SJCRH30 (cell line): ENCODE measurements at regions not wholly inside any gene's neighbourhood (a gene's known extent, or its start where the extent isn't known, plus 50 kb on each side); places are given as distances from the start of the nearest gene placed in this dataset.

Experiments
- DNase-seq, 2 experiments: peaks; one replicate each; pipeline ENCODE4 v3.0.0-alpha.2; 2015 to 2020
- H3K27ac ChIP-seq: fragments of 250-450 bp; sonication (Bioruptor Pico); 2 replicates; pipeline ENCODE4 v1.5.1; 2020; ENCODE audit warnings: mild to moderate bottlenecking, moderate library complexity
- H3K27me3 ChIP-seq: fragments of 250-450 bp; sonication (Bioruptor Pico); 2 replicates; pipeline ENCODE4 v1.5.1; 2020; ENCODE audit warnings: mild to moderate bottlenecking, moderate library complexity
- H3K36me3 ChIP-seq: fragments of 250-450 bp; sonication (Bioruptor Pico); 2 replicates; pipeline ENCODE4 v1.5.1; 2020; ENCODE audit warnings: mild to moderate bottlenecking, moderate library complexity
- H3K4me1 ChIP-seq: fragments of 250-450 bp; sonication (Bioruptor Pico); 2 replicates; pipeline ENCODE4 v1.5.1; 2020; ENCODE audit warnings: mild to moderate bottlenecking, moderate library complexity
- H3K4me3 ChIP-seq: fragments of 250-450 bp; sonication (Bioruptor Pico); 2 replicates; pipeline ENCODE4 v1.5.1; 2020; ENCODE audit warnings: mild to moderate bottlenecking, moderate library complexity
- H3K9me3 ChIP-seq: fragments of 250-450 bp; sonication (Bioruptor Pico); replicated peaks from 2 replicates; pipeline ENCODE4 v1.5.1; 2020; ENCODE audit warnings: mild to moderate bottlenecking, moderate library complexity

DNA sequence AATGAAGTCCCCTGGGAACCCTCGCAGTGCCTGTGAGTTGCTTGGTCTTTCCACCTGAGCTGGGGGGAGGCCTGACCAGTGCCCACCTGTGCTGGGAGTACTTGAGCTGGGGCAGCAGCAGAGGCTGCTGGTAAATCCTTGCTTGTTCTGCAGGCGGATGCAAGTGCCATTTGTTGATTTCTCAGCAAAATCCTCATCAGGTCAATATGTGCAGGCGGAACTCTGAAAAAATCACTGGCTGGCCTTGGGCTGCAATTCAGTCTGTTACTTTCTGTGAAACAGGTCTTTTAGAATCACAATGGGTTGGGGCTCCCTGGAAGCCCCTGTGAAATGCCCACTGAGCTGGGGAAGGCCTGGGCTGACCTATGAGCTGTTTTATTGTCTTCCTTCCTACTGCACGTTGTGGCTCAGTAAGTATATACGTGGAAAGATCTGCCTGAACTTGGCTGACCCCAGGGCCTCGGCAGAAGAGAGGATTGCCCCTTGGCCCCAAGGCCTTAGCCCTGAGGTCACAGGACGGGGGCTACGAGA lies 182.0 kb upstream of the RGMA start:
- Histone ChIP-seq H3K9me3 (no peaks in the 10 kb centered on the region), H3K4me3 (no peak overlapping the region), H3K36me3 (no peaks in the 10 kb centered on the region), H3K4me1 (peaks cover 14% of the 10 kb centered on the region), H3K27ac (no peak overlapping the region), H3K27me3 (no peaks in the 10 kb centered on the region)
- no peak for DNase-seq

DNA sequence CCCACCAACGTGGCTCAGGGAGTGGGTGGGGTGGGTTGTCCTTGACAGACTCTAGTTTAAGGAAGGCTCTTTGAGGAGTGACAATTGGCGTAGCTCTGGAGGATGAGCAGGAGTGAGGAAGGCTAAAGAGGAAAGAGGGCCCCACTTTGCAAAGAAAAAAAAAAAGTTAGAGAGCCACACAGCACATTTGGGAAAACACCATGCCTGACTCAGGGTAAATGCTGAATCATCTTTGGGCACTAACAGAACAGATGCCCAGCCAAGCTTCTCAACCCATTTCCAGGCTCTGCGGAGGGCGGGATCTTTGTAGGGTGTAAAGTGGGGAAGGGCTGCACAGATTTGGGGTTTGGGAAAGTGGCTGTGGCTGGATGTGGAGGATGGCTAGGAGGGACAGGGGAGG lies 179.1 kb upstream of the RGMA start:
- H3K27me3 ChIP-seq: no peaks in the 10 kb centered on the region
- no peak overlapping the region for H3K27ac ChIP-seq
- no peak overlapping the region for H3K4me3 ChIP-seq
- peaks cover 12% of the 10 kb centered on the region; the same call in 1 of the 2 replicates for H3K9me3 ChIP-seq
- H3K4me1 ChIP-seq: peaks cover 28% of the 10 kb centered on the region
- DNase-seq: no peak
- H3K36me3 ChIP-seq: no peaks in the 10 kb centered on the region

DNA sequence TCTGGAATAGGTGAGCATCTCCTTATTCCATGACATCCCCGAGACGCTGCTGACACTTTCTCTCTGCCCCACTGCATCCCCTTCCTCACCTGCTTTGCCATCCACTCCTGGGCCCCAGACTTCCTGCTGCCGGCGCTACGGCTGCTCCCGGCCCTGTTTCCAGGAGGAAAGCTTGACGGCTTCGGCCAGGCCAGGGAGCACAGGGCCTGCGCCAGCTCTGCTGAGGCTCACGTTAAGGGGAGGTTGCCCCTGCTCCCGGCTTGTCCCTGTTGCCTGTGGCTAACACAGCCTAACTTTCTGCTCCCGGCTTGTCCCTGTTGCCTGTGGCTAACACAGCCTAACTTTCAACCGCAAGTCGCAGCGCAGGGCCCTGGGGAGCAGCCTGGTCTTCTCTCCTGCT lies 177.3 kb upstream of the RGMA start:
- Histone ChIP-seq H3K36me3 (no peaks in the 10 kb centered on the region), H3K27me3 (no peaks in the 10 kb centered on the region), H3K4me1 (peaks cover 41% of the 10 kb centered on the region), H3K9me3 (peaks cover 14% of the 10 kb centered on the region; the same call in 1 of the 2 replicates), H3K27ac (peak overlapping the region; percentile 79), H3K4me3 (no peak overlapping the region)
- no peak for DNase-seq

DNA sequence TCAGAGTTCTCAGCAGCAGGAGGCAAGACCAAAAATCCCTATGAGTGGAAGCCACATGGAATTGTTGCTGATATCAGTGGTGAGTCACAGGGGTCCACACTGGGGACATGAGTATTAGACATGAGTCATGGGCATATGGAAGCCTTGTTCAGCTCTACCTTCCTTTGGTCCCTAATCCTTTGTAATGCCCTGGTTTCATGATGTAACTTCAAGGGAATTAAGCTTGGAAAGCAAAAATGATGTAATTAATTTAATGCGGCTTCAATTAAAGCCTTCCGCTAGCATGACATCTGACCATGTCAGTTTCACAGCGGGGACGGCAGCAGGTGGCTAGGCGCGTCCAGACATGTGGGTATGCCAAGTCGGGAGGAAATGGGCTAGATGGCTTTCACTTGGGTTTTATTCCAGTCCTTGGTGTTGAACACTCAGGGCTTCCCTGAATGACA lies 176.1 kb upstream of the RGMA start:
- peaks cover 14% of the 10 kb centered on the region; the same call in 1 of the 2 replicates for H3K9me3 ChIP-seq
- no peaks in the 10 kb centered on the region for H3K36me3 ChIP-seq
- no peak overlapping the region for H3K4me3 ChIP-seq
- H3K4me1 ChIP-seq: peaks cover 41% of the 10 kb centered on the region
- peak; percentile 98 to 99 for DNase-seq
- no peaks in the 10 kb centered on the region for H3K27me3 ChIP-seq
- H3K27ac ChIP-seq: peak overlapping the region; percentile 79

DNA sequence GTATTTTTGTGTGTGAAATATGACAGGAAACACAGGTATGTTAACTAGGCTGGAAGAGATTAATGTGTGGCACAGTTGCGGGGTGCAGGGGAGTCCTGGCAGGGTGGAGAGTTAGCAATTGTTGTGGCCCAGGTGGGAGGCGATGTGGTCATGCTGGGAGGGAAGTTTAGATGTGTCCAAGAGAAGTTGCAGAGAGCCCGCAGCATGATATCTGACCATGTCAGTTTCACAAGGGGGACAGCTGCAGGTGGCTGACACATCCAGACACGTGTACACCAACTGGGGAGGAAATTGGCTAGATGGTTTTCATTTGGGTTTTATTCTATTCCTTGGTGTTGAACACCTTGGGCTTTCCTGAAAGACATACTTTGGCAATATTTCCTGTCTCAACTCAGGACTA lies 172.8 kb upstream of the RGMA start:
- H3K36me3 ChIP-seq: no peaks in the 10 kb centered on the region
- H3K4me1 ChIP-seq: peaks cover 40% of the 10 kb centered on the region
- DNase-seq: peak; percentile 72 to 84
- no peak overlapping the region for H3K4me3 ChIP-seq
- H3K27me3 ChIP-seq: no peaks in the 10 kb centered on the region
- peak overlapping the region; percentile 42 for H3K27ac ChIP-seq
- H3K9me3 ChIP-seq: peaks cover 17% of the 10 kb centered on the region; the same call in 1 of the 2 replicates

DNA sequence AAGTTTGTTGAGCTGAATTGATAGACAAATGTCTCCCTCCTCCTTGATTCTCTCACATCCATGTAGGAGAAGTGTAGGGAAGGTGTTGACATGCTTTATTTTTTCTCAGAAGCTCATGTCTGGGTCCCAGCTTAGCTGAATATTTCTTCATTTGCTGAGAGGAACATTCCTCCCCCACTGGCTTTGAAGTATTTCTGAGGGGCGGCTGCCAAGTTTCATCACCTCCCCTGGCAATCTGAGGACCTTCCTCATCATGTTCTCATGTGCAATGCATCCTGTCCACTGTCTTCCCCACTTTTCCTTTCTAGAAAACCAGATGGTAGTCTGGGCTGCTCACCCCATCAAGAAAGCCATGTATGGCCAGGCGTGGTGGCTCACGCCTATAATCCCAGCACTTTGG lies 168.9 kb upstream of the RGMA start:
- Histone ChIP-seq H3K36me3 (no peaks in the 10 kb centered on the region), H3K27ac (no peak overlapping the region), H3K9me3 (peaks cover 3% of the 10 kb centered on the region; the same call in 1 of the 2 replicates), H3K4me3 (no peak overlapping the region), H3K4me1 (peaks cover 27% of the 10 kb centered on the region), H3K27me3 (no peaks in the 10 kb centered on the region)
- no peak for DNase-seq

DNA sequence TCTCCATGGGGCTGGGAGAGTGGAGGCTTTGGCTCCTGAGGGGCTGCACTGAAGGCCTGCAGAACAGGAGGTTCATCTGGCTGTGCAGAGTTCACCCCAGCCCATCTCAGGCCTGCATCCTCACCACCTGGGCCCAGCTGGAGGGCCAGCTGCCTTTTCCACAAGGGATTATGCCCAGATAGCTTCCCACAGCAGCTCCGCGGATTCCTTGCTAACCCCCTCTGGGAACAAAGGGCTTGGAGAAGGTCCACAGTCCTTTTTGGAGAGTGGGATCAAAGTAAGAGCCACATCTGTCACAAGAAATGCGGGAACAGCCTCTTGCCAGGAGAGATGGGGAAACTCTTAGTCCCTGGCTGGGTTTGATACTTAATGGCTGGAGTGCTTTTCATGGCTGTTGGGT lies 164.7 kb upstream of the RGMA start:
- DNase-seq: peak; percentile 69 to 84
- Histone ChIP-seq H3K36me3 (no peaks in the 10 kb centered on the region), H3K4me1 (peaks cover 37% of the 10 kb centered on the region), H3K9me3 (no peaks in the 10 kb centered on the region), H3K4me3 (no peak overlapping the region), H3K27ac (peak overlapping the region; percentile 32), H3K27me3 (no peaks in the 10 kb centered on the region)

DNA sequence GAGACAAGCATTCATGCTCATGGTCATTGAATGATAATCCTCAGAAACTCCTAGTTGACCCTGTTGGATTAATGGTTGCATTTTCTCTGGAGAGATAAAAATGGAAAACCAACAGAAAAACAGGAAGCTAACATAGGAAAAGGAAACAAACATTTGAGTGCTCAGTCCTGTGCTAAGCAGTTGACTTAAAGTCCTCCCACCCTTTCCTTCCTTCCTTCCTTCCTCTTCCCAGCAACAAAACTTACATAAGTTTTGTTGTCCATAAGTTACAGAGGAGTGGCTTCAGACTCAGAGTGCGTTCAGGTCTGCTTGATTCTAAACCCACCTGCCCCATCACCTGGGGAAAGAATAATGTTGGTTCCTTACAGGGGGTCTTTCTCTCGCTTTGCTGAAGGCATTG lies 163.8 kb upstream of the RGMA start:
- H3K9me3 ChIP-seq: no peaks in the 10 kb centered on the region
- no peak overlapping the region for H3K27ac ChIP-seq
- H3K4me1 ChIP-seq: peaks cover 37% of the 10 kb centered on the region
- H3K36me3 ChIP-seq: no peaks in the 10 kb centered on the region
- H3K4me3 ChIP-seq: no peak overlapping the region
- DNase-seq: no peak
- no peaks in the 10 kb centered on the region for H3K27me3 ChIP-seq

DNA sequence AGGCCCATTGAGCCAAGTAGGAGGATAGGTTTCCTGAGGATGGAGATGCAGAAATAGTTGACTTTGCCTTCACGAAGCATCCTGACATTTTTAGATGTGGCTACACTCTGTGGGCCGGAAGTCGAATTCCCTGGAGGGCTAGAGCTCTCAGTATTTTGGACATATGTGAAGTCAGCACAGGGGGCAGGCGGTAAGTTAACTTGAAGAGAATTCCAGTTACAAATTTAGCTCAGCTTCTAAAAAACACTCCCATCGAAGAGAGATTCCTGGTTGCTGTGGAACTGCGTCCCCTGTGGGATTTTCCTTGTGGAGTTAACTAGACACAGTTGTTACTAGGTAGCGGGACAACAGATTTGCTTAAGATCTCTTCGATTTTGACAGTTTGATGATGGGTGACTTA lies 161.9 kb upstream of the RGMA start:
- peaks cover 51% of the 10 kb centered on the region for H3K4me1 ChIP-seq
- peak; percentile 46 to 50 for DNase-seq
- H3K27me3 ChIP-seq: no peaks in the 10 kb centered on the region
- no peaks in the 10 kb centered on the region for H3K36me3 ChIP-seq
- no peak overlapping the region for H3K4me3 ChIP-seq
- H3K9me3 ChIP-seq: no peaks in the 10 kb centered on the region
- H3K27ac ChIP-seq: no peak overlapping the region

DNA sequence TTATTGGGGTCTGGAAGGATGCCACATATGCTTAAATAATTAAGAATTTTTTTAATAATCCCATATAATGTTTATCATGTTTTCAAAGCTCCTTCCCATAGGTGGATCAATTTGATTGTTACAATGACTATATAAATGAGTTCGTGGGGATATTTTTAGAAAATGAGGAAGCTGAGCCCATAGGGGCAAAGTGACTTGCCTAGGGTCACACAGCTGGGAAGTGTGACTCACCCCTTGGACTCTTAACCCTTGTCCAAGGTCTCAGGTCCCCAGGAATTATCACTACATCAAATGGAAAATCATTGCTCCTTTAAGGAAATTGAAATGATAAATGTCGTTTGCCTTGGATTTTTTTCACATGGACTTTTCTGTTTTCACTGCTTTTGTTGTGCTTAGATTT lies 161.2 kb upstream of the RGMA start:
- peak in 1 of 2 experiments; percentile 43 for DNase-seq
- no peak overlapping the region for H3K4me3 ChIP-seq
- no peaks in the 10 kb centered on the region for H3K27me3 ChIP-seq
- H3K27ac ChIP-seq: no peak overlapping the region
- no peaks in the 10 kb centered on the region for H3K36me3 ChIP-seq
- peaks cover 59% of the 10 kb centered on the region for H3K4me1 ChIP-seq
- H3K9me3 ChIP-seq: no peaks in the 10 kb centered on the region

DNA sequence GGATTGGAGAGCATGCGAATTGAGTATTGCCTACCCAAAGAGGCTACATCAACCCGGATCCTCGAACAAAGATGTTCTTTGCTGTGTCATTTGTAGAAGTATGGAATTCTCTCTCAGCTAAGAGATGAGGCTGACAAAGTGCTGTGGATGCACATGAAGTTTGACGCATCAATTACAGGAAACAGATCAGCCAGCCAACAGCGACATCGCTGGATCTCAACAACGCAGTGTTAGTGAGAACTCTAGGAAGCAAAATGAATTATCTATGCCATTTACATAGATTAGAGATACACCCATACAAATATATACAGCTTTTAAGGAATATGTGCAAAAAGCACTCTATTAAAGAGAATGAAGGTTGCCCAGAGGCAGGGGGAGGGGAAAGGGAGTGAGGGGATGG lies 160.6 kb upstream of the RGMA start:
- Histone ChIP-seq H3K36me3 (no peaks in the 10 kb centered on the region), H3K27ac (no peak overlapping the region), H3K4me1 (peaks cover 59% of the 10 kb centered on the region), H3K27me3 (no peaks in the 10 kb centered on the region), H3K9me3 (no peaks in the 10 kb centered on the region), H3K4me3 (no peak overlapping the region)
- DNase-seq: no peak

DNA sequence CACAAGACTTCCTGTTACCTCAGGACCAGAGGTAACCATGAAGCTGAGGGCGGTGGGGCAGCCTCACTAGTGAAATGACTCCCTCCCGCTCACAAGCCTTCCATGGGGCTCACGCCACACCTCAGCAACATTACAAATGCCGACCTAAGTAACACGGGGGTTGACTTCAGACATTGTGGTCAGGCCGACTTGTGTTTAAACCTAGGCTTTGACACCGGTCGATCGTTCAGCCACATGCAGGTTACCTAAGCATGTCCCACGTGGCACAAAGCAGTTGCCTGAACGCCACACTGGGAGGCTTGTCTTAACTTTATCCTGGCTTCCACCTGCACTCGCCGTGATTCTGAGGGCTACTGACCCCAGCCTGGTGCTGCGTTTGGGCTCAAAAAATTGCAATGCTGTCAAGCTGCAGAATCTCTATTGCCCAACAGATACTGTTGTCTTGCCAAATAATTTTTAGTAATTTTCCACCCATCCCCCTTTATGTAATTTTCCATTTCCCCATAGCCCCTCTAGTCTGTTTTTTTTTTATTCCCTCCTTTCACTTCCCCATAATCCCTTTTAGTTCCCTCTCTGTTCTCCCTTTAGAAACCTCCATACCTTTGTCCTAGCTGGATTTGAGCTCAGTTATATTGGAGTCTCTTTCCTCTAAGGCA lies 158.6 kb upstream of the RGMA start:
- no peaks in the 10 kb centered on the region for H3K36me3 ChIP-seq
- H3K4me1 ChIP-seq: peaks cover 46% of the 10 kb centered on the region
- no peak overlapping the region for H3K4me3 ChIP-seq
- no peaks in the 10 kb centered on the region for H3K9me3 ChIP-seq
- no peak for DNase-seq
- no peak overlapping the region for H3K27ac ChIP-seq
- H3K27me3 ChIP-seq: no peaks in the 10 kb centered on the region

DNA sequence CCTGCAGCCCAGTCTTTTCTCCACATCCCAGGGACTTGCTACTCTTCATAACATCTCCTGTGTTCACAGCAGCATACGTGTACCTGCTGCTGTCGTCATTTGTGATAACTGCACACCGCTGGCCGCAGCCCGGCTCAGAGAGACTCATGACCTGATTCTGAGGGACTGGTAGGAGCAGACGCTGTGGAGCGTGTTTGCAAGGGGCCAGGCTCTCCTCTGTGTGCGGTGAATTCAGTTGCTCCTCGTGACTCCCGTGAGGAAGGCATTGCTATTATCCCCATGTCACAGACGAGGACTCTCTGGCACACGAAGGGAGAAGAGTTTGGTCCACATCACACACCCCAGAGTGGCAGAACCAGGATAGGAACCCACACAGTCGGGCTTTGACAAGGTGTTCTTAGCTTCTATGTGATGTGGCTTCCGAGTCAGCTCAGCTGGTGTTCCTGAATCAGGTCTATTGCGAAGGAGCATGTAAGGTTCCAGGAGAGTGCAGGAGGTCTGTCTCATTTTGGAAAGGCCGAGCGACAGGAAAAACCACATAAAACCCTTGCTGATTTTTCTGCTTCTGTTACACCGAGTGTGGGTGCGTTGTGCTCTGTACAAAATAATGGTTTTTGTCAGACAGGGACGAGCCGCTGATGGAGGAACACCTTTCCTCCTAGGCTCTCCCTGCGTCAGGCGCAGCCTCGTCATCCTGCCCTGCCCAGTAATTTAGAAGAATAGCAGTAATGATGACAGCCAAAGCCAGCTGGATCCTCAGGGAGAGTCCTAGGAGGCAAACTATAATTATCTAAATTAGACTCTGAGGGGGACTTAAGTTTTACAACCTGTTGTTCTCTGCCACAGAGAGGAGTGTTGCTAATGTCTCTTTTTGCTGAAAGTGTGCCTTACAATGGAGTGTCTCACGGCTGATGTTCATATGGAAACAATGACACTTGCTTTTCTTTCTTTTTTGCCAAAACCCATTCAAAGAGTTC lies 157.5 kb upstream of the RGMA start:
- Histone ChIP-seq H3K4me3 (no peak overlapping the region), H3K36me3 (no peaks in the 10 kb centered on the region)

DNA sequence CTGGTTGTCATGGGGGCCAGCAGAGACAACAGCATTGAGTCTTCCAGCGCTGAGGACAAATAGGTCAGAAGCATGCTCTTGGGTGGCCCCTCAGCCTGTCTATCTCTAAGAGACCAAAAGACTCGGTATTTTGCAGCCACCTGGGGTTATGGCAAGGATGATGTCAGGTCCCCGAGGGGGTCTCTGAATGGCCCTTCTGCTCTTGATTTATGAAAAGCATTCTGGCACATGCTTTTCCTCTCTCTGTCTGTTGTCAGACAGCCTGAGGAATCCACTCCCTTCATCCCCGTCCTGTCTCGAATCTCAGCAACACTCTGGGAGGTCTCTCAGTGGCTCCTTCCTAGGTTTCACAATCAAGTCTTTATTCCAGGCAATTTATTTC lies 156.6 kb upstream of the RGMA start:
- Histone ChIP-seq H3K9me3 (no peaks in the 10 kb centered on the region), H3K36me3 (no peaks in the 10 kb centered on the region), H3K27me3 (no peaks in the 10 kb centered on the region), H3K4me1 (peaks cover 36% of the 10 kb centered on the region), H3K4me3 (no peak overlapping the region), H3K27ac (peak overlapping the region; percentile 10; the same call in 1 of the 2 replicates)
- peak; percentile 63 to 73 for DNase-seq

More for the DNA sequence above, 157.5 kb upstream of the RGMA start:
- Histone ChIP-seq H3K4me1 (peaks cover 44% of the 10 kb centered on the region), H3K27ac (no peak overlapping the region; the same call in 1 of the 2 replicates), H3K27me3 (no peaks in the 10 kb centered on the region), H3K9me3 (no peaks in the 10 kb centered on the region)
- DNase-seq: no peak
